Neuronal stem cell (in vitro differentiated cells): ENCODE measurements at regions not wholly inside any gene's neighbourhood (a gene's known extent, or its start where the extent isn't known, plus 50 kb on each side); places are given as distances from the start of the nearest gene placed in this dataset.

ENCODE experiments used
- DNase-seq: peaks from one replicate; pipeline ENCODE4 v3.0.0-alpha.2; 2013; ENCODE audit warnings: low spot score
- H2AFZ ChIP-seq: one replicate; pipeline ENCODE4 v1.6.1; 2013; ENCODE audit warnings: mild to moderate bottlenecking, low read length, inconsistent platforms
- H2AK5ac ChIP-seq: 2 replicates; pipeline ENCODE4 v1.6.1; 2013; ENCODE audit warnings: low read depth, mild to moderate bottlenecking, inconsistent platforms, low read length, moderate library complexity, mixed read lengths
- H2BK120ac ChIP-seq: 2 replicates; pipeline ENCODE4 v1.6.1; 2013; ENCODE audit warnings: low read depth, mild to moderate bottlenecking, inconsistent platforms, low read length, moderate library complexity, mixed read lengths
- H2BK12ac ChIP-seq: one replicate; pipeline ENCODE4 v1.6.1; 2013; ENCODE audit warnings: low read length, inconsistent platforms
- H2BK15ac ChIP-seq: 2 replicates; pipeline ENCODE4 v1.6.1; 2013; ENCODE audit warnings: mild to moderate bottlenecking, low read length, inconsistent platforms, mixed read lengths
- H2BK5ac ChIP-seq: one replicate; pipeline ENCODE4 v1.6.1; 2013; ENCODE audit warnings: inconsistent platforms, mild to moderate bottlenecking, low read length, moderate library complexity
- H3K14ac ChIP-seq: one replicate; pipeline ENCODE4 v1.6.1; 2013; ENCODE audit warnings: low read length, inconsistent platforms
- H3K18ac ChIP-seq: 2 replicates; pipeline ENCODE4 v1.6.1; 2013; ENCODE audit warnings: low read length, inconsistent platforms
- H3K23ac ChIP-seq: 2 replicates; pipeline ENCODE4 v1.6.1; 2013; ENCODE audit warnings: low read depth, mild to moderate bottlenecking, mixed read lengths, low read length, inconsistent platforms; ENCODE audit not compliant: poor library complexity
- H3K27ac ChIP-seq: replicated peaks from 3 replicates; pipeline ENCODE4 v1.5.1; 2013; ENCODE audit warnings: low read length, inconsistent platforms
- H3K27me3 ChIP-seq, 3 experiments: 2 replicates each; pipeline ENCODE4 v1.6.1; 2013; ENCODE audit warnings: low read length in 3 of 3, mild to moderate bottlenecking in 2 of 3, inconsistent platforms in 1 of 3, low read depth in 1 of 3, mixed read lengths in 1 of 3, moderate library complexity in 1 of 3; ENCODE audit not compliant: control insufficient read depth in 3 of 3, insufficient read depth in 3 of 3
- H3K36me3 ChIP-seq, 2 donors: replicated peaks in 1 of 2; 2 replicates each; pipeline ENCODE4 v1.6.1; 2013; ENCODE audit warnings: low read length in 2 of 2; ENCODE audit not compliant: control insufficient read depth in 2 of 2, insufficient read depth in 2 of 2
- H3K4ac ChIP-seq: 2 replicates; pipeline ENCODE4 v1.6.1; 2013; ENCODE audit warnings: inconsistent platforms, mild to moderate bottlenecking, low read length, moderate library complexity
- H3K4me1 ChIP-seq, 2 donors: 1 replicate in 1 of 2; 2 replicates in 1 of 2; pipeline ENCODE4 v1.6.1; 2013; ENCODE audit warnings: low read length in 2 of 2, low read depth in 1 of 2; ENCODE audit not compliant: control insufficient read depth in 2 of 2, insufficient read depth in 1 of 2
- H3K4me2 ChIP-seq: one replicate; pipeline ENCODE4 v1.6.1; 2013; ENCODE audit warnings: mild to moderate bottlenecking, low read length, inconsistent platforms; ENCODE audit not compliant: insufficient read depth, poor library complexity, severe bottlenecking
- H3K4me3 ChIP-seq, 2 donors: 2 replicates each; pipeline ENCODE4 v1.5.1; 2013; ENCODE audit warnings: low read length in 2 of 2, mild to moderate bottlenecking in 2 of 2, inconsistent platforms in 1 of 2, moderate library complexity in 1 of 2
- H3K79me1 ChIP-seq: one replicate; pipeline ENCODE4 v1.6.1; 2013; ENCODE audit warnings: low read depth, mild to moderate bottlenecking, inconsistent platforms, low read length, moderate library complexity
- H3K9ac ChIP-seq: one replicate; pipeline ENCODE4 v1.6.1; 2013; ENCODE audit warnings: mild to moderate bottlenecking, low read depth, low read length, inconsistent platforms; ENCODE audit not compliant: poor library complexity
- H3K9me3 ChIP-seq, 2 donors: replicated peaks in 1 of 2; 2 replicates each; pipeline versions ENCODE3 to v1.6.1; 2013; ENCODE audit warnings: low read length in 2 of 2, mild to moderate bottlenecking in 2 of 2, inconsistent platforms in 1 of 2, low read depth in 1 of 2, mixed read lengths in 1 of 2, moderate library complexity in 1 of 2; ENCODE audit not compliant: control insufficient read depth in 2 of 2, insufficient read depth in 1 of 2
- H4K8ac ChIP-seq: one replicate; pipeline ENCODE4 v1.6.1; 2013; ENCODE audit warnings: low read depth, mild to moderate bottlenecking, inconsistent platforms, low read length, moderate library complexity
- H4K91ac ChIP-seq: one replicate; pipeline ENCODE4 v1.6.1; 2013; ENCODE audit warnings: low read length, low read depth, mild to moderate bottlenecking, inconsistent platforms; ENCODE audit not compliant: poor library complexity
- WGBS, 2 donors: extraction: QIAGEN DNeasy Blood & Tissue Kit; methylation state at CpG; one replicate each; pipeline ENCODE4 v1.1.7; 2013; ENCODE audit warnings: missing lambda C conversion rate in 2 of 2, mixed read lengths in 1 of 2; ENCODE audit not compliant: insufficient read length in 2 of 2, insufficient replicate concordance in 1 of 2; ENCODE audit errors: extremely low coverage in 2 of 2; 5-methylcytosine and 5-hydroxymethylcytosine counted together

- H3K79me1 ChIP-seq = no peaks in the 10 kb centered on the region
- no CpG with 5 or more reads among the region's 3 CpGs for WGBS, 2 donors
These were observed 50.4 kb upstream of the CTNNBL1 start for GRCh38 chr20:37643400-37643799.

GRCh38 chr20:37642246-37642645, 51.6 kb upstream of the CTNNBL1 start:
- H2BK5ac ChIP-seq = no peak overlapping the region
- no peaks in the 10 kb centered on the region for H3K36me3 ChIP-seq
- H4K8ac ChIP-seq = no peak overlapping the region
- no peak overlapping the region for H4K91ac ChIP-seq
- DNase-seq = no peak
- no peaks in the 10 kb centered on the region for H3K27me3 ChIP-seq
- no peak overlapping the region for H3K4me3 ChIP-seq
- no peak overlapping the region for H2BK120ac ChIP-seq
- no peaks in the 10 kb centered on the region for H3K79me1 ChIP-seq
- H2BK12ac ChIP-seq = no peak overlapping the region
- no peaks in the 10 kb centered on the region for H3K4me1 ChIP-seq
- H3K23ac ChIP-seq = no peak overlapping the region
- no peak overlapping the region for H2AFZ ChIP-seq
- H3K27ac ChIP-seq = no peak overlapping the region
- no peak overlapping the region for H3K9ac ChIP-seq
- H3K18ac ChIP-seq = no peak overlapping the region
- H3K9me3 ChIP-seq = no peaks in the 10 kb centered on the region
- no CpG with 5 or more reads among the region's 1 CpG for WGBS, 2 donors
- H2BK15ac ChIP-seq = no peak overlapping the region
- H3K4ac ChIP-seq = no peak overlapping the region
- H2AK5ac ChIP-seq = no peak overlapping the region
- no peak overlapping the region for H3K4me2 ChIP-seq
- H3K14ac ChIP-seq = no peak overlapping the region

More at GRCh38 chr20:37643400-37643799, 50.4 kb upstream of the CTNNBL1 start:
- Histone ChIP-seq H4K91ac (no peak overlapping the region), H4K8ac (no peak overlapping the region), H2AFZ (no peak overlapping the region), H2BK12ac (no peak overlapping the region), H3K4me2 (no peak overlapping the region), H3K4ac (no peak overlapping the region), H3K14ac (no peak overlapping the region), H3K18ac (no peak overlapping the region), H2BK5ac (no peak overlapping the region), H2AK5ac (no peak overlapping the region), H3K27me3 (no peaks in the 10 kb centered on the region), H2BK120ac (no peak overlapping the region), H3K9me3 (no peaks in the 10 kb centered on the region), H3K23ac (no peak overlapping the region), H3K4me1 (peaks cover 0 to 1% of the 10 kb centered on the region in 2 donors), H3K4me3 (no peak overlapping the region), H3K36me3 (no peaks in the 10 kb centered on the region), H3K27ac (no peak overlapping the region), H2BK15ac (no peak overlapping the region), H3K9ac (no peak overlapping the region)
- DNase-seq = no peak

- Histone ChIP-seq H4K8ac (no peak overlapping the region), H3K4ac (no peak overlapping the region), H3K4me2 (no peak overlapping the region), H3K9ac (peak overlapping the region; percentile 47), H4K91ac (no peak overlapping the region), H3K27ac (no peak overlapping the region), H3K79me1 (no peaks in the 10 kb centered on the region), H2BK120ac (no peak overlapping the region), H3K27me3 (no peaks in the 10 kb centered on the region), H3K18ac (no peak overlapping the region), H3K4me3 (peak overlapping the region in 1 of 2 donors; percentile 46), H2AFZ (no peak overlapping the region), H3K14ac (no peak overlapping the region), H3K23ac (no peak overlapping the region), H2BK15ac (no peak overlapping the region), H3K4me1 (no peaks in the 10 kb centered on the region), H2BK5ac (no peak overlapping the region), H2AK5ac (no peak overlapping the region), H3K36me3 (no peaks in the 10 kb centered on the region), H3K9me3 (no peaks in the 10 kb centered on the region), H2BK12ac (no peak overlapping the region)
- no peak for DNase-seq
- WGBS, 2 donors = no CpG with 5 or more reads among the region's 13 CpGs
These were observed 52.9 kb upstream of the CTNNBL1 start for GRCh38 chr20:37640600-37641561.

GRCh38 chr20:37638527-37638926, 55.3 kb upstream of the CTNNBL1 start:
- Histone ChIP-seq H3K9me3 (peaks cover 0 to 3% of the 10 kb centered on the region in 2 donors), H3K18ac (no peak overlapping the region), H4K91ac (no peak overlapping the region), H3K79me1 (no peaks in the 10 kb centered on the region), H2BK120ac (no peak overlapping the region), H3K27ac (no peak overlapping the region), H3K9ac (no peak overlapping the region), H2AK5ac (no peak overlapping the region), H3K4me2 (no peak overlapping the region), H3K27me3 (no peaks in the 10 kb centered on the region), H3K4me3 (no peak overlapping the region), H3K14ac (no peak overlapping the region), H3K36me3 (no peaks in the 10 kb centered on the region), H3K23ac (no peak overlapping the region), H2AFZ (no peak overlapping the region), H2BK5ac (no peak overlapping the region), H2BK15ac (no peak overlapping the region), H3K4ac (no peak overlapping the region), H4K8ac (no peak overlapping the region), H2BK12ac (no peak overlapping the region), H3K4me1 (no peaks in the 10 kb centered on the region)
- no CpG with 5 or more reads among the region's 2 CpGs for WGBS, 2 donors
- DNase-seq = no peak
